GM12874 (cell line): ENCODE measurements at regions not wholly inside any gene's neighbourhood (a gene's known extent, or its start where the extent isn't known, plus 50 kb on each side); places are given as distances from the start of the nearest gene placed in this dataset.

Experiments used
- TF ChIP-seq, protein P1 (sequence below): IDR thresholded peaks from 2 replicates; pipeline ENCODE4 v1.5.1; 2011; ENCODE audit warnings: low read depth, mild to moderate bottlenecking, control low read depth, low read length, moderate library complexity; ENCODE audit not compliant: insufficient read depth

DNA sequence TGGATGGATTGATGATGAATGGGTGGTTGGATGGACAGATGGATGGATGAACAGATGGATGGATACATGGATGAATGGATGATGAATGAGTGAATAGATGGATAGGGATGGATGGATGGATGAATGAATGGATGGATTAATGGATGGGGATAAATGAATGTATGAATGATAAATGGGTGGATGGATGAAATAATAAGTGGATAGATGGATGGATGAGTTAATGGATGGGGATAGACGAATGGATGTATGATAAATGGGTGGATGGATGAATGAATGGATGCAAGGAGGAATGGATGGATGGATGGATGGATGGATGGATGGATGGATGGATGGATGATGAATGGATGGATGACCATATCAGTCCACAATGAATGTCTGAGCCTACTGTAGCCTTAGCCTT lies 381.9 kb downstream of the SETD4 start:
- TF ChIP-seq, protein P1, sequence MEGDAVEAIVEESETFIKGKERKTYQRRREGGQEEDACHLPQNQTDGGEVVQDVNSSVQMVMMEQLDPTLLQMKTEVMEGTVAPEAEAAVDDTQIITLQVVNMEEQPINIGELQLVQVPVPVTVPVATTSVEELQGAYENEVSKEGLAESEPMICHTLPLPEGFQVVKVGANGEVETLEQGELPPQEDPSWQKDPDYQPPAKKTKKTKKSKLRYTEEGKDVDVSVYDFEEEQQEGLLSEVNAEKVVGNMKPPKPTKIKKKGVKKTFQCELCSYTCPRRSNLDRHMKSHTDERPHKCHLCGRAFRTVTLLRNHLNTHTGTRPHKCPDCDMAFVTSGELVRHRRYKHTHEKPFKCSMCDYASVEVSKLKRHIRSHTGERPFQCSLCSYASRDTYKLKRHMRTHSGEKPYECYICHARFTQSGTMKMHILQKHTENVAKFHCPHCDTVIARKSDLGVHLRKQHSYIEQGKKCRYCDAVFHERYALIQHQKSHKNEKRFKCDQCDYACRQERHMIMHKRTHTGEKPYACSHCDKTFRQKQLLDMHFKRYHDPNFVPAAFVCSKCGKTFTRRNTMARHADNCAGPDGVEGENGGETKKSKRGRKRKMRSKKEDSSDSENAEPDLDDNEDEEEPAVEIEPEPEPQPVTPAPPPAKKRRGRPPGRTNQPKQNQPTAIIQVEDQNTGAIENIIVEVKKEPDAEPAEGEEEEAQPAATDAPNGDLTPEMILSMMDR: no peak

DNA sequence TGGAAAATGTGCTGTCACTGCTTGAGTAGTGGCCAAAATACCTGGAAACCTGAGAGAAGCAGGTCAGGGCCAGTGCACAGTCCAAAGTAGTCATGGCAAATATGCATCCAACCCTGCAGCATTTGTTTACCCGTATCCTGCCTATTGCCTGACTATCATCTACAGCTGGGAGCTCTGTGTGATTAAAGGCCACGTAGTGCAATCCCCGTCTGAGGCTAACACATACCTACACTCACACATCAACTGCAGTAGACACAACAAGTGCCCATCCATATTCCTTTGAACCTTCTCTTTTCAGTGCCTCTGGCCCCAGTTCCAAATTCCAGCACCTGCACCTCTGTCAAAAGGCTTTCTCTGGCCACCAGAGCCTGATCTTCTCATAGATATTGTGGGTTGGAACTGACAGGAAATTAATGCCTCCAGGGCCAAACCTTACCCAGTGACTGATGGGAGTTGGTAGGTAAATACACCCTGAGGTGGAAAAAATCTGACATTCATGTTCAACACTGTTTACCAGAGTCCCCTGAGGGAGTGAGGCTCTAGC lies 383.0 kb downstream of the SETD4 start:
- TF ChIP-seq, protein P1: no peak

DNA sequence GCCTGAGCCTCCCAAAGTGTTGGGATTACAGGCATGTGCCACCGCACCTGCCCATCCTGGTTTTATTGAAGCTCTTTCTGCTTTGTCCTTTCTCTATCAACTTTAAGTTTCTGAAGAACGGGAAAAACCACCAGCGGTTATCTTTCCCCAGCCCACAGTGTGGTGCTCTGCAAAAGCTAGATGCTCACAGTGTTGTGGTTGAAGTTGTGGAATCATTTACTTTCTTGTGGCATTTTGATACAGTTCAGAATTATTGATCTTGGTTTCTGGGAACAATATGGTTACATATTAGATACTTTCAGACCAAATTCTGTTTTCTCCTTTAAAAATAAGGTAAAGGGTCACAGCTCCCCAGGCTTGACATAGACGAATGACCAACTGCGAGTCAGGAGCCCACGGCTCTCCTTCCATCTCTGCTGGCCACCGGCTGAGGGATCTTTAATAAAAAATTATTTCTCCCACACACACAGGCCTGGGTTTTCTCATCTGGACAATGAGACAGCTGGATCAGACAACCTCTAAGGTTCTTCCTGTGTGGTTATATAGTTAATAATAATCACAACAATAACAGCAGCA lies 385.3 kb downstream of the SETD4 start:
- TF ChIP-seq, protein P1: no peak

DNA sequence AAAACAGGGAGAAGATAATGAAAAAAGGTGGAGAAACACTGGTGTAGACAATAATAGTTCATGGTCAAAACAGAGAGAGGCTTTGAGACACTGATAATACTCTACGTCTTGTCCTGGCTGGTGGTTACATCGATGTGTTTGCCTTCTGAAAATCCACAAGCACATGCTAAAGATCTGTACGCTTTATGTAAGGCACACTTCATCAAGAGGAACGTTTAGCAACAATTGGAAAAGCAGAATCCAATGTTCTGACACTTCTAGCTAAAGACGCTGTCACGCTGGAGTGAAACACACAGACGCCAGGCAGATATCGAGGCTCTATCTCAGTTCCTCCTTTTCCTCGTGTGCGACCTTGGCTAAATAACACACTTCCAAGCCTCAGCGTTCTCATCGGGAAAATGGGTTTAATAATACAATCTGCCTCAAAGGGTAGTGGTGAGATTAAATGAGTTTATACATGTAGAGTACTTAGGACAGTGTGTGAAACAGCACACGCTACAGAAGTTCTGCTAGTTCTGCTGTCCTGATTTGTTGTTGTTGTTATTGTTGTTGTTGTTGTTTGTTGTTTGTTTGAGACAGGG lies 386.1 kb downstream of the SETD4 start:
- TF ChIP-seq, protein P1: no peak

DNA sequence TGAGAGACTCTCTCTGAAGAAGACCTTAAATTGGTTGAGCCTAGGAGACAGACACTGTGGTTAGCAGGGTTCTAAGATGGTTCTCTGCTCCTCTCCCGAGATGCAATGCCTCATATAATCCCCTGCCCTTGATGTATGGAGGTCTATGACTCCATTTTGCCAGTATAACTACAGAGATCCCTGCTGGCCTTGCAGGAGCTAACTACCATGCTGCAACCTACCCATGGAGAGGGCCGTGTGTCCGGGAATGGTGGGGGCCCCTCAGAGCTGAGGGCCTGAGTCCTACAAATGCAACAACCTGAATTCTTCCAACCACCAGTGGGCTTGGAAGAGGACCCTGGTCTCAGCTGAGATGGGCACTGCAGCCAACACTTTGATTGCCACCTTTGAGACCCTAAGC lies 388.0 kb downstream of the SETD4 start:
- TF ChIP-seq, protein P1: no peak

DNA sequence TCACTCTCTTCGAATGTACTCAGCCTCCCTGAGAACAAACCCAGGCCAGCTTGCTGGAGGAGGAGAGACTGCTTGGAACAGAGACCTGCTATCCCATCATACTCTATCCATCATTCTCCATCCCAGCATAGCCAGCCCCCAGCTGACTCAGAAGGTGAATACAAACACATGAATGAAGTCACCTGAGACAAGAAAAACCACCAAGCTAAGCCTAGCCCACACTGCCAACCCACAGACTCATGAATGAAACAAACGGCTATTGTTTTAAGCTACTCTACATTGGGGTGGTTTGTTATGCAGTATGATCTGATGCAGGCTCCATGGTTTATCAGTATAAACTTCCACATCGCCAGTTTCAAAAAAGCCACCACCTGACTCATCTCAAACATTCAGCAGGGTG lies 395.6 kb downstream of the SETD4 start:
- TF ChIP-seq, protein P1: no peak

DNA sequence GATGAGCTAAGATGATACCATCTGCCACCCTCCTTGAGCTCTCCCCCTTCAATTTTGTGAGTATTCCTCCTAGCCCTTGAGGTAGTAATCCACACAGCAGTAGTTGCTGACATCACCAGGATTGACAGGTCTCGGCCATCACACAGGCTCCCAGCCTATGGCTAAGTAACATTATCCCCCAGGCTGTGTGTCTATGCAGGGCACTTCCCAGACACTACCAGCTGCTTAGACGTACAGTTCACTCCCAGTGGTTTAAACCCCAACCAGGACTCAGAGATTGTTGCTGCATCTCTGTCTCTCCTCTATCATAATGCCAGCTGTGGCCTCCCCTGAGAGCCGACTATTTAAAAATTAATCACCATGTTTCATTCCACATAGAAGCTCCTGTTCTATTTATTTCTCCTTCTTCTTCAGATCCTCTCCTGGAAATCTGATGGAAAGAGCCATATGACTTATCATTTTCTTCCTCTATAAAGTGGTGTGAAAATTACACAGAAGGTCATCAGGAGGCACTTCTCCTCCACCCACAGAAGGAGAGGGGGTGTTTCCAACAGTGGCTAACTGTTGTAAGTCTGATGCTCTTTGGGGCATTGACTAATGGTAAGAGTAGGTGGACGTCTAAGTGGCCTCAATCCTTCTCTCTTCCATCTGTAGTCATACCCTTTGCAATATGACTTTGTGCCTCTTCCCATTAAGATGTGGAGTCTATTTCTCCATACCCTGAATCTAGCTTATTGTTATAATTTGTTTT lies 396.3 kb downstream of the SETD4 start:
- TF ChIP-seq, protein P1: no peak
